ENCODE measurements at regions not wholly inside any gene's neighbourhood (a gene's known extent, or its start where the extent isn't known, plus 50 kb on each side); places are given as distances from the start of the nearest gene placed in this dataset.

DNA sequence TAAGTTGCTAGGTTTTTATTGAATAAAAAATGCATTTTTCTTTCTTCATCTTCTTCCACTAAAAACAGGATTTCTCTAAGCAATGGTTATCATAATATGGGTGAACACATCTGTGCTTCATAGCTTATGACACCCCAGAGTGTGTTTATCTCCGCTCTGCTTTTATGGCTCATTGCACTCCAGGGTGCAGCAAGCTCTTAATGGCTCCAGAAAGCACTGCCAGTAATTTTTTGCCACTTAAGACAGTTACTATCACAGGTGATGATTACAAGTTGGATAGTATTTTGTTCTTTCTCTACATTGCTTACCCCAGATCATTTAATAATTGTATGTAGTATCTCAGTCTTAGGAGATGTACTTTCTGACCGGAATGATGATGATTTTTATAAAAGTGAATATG lies 239.3 kb upstream of the CDH20 start:
- DNase-seq: no peak

DNA sequence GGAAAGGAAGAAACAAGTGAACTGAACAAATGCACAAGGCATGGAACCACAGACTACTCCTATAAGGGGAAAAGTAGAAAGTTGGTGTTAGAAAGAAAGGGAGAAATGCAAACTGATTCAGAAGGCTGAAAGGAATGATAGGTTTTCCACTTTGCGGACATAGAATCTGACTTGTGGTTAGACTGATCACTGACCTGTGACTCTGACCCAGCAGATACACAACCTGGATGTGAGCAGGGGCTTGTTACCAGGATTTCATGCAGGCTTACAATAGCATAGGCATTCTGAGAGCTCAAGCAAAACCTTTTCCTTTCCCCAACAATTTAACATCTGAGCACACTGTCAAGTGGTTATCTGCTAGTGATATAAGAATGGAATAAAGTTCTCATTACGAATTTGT lies 237.0 kb upstream of the CDH20 start:
- DNase-seq: no peak

GRCh38 chr18:61107113-61107512 lies 226.1 kb upstream of the CDH20 start:
- DNase-seq: no peak

DNA sequence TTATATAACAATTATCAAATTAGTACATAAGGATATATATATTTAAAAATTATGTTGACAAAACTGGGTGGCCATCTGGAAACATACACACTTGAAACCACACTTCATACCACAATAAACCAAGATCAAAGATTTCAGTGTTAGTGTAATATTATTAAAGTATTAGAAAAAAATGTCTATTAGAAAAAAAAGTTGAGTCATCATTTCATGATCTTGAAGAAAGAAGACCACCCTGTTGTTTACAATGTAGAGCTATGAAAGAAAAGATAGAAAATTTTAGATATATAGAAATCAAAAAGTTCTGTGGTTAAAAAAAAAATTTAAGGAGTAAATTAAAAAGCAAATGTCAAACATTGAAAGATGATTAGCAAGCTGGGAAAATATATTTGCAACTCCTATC lies 224.5 kb upstream of the CDH20 start:
- DNase-seq: no peak

DNA sequence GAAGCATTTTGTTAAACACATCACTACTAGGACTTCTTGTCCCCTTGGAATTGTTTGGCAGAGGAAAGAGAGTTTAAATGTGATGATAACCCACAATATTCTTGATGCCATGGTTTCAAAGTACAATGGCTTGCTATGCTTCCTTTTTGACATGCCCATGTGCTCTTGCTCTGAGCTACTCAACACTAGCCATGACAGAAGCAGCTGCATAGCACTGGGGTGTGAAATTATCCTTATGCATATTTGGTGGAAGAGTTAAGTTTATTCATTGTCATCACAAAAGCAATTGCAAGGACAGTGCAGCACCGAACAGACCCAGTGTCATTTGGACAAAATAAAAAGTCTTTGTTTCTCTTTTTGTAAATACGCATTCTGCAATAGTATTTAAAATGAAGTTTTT lies 209.9 kb upstream of the CDH20 start:
- DNase-seq: no peak

DNA sequence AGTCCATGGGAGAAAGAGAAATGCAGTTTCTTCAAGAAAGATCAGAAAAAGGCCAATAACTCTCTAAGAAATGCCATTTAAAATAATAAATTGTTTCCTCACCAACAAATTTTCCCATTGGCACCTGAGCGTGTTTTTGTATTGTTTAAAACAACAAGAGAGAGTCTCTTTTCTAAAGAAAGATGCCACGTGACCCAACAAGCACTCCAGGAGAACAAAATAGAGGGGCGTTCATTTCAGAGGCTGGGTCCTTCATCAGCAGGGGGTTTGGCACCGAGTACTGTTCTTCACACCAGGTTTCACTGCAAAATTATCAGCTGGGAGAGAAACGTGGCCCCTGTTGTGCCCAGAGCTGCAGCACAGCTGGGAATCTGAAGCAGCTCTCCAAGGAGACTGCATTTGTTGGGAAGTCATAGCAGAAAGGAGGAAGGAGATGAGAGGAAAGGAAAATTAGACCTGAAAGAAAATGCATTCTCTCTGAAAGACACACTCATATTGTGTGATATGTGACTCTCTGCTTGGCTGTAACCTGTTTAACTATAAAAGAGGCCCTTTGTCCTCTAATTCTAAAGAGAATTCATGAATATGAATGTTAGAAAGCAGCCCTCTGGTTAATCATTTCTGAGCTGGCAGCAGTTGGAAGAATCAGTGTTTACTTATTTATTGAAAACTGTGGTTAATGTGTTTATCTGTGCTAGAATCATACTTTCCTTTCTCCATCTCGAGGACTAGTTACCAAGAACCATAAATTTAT lies 205.3 kb upstream of the CDH20 start:
- DNase-seq: no peak

DNA sequence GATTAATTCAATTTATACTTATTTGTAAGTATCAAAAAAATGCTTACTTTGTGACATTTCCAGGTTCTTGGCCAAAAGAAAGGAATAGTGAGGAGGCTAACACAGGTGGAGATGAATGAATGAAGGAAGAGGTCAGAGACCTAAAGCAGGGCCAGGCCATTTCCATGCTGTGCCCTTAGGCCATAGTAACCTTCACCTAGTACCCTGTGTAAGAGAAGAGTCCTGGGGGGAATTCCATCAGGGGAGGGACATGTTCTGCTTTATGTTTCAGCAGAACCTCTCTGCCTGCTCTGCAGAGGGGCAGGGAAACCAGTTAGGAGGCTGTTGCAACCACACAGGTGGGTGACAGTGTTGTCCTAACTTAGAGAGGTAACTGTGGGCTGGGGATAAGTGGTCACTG lies 204.2 kb upstream of the CDH20 start:
- DNase-seq: no peak

DNA sequence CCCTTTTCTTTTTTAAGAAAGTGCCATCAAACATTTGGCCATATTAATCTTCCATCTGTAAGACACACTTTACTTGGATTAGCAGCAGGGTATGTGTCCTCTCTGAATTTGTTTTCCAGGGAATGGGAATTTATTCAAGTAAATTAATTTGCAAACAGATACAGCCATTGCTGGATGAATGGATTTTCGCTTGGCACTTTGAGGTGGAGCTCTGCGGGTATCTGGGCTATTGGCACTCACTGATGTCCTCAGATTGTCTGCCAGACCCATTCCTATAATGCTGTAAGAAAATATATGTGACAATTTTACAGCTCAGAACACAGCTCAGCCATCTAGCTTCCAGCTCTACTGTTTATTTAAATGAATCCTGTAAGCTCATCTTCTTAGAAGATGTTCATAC lies 201.2 kb upstream of the CDH20 start:
- no peak for DNase-seq

- no peak for DNase-seq
Observed at GRCh38 chr18:61133783-61134182, 199.4 kb upstream of the CDH20 start.

DNA sequence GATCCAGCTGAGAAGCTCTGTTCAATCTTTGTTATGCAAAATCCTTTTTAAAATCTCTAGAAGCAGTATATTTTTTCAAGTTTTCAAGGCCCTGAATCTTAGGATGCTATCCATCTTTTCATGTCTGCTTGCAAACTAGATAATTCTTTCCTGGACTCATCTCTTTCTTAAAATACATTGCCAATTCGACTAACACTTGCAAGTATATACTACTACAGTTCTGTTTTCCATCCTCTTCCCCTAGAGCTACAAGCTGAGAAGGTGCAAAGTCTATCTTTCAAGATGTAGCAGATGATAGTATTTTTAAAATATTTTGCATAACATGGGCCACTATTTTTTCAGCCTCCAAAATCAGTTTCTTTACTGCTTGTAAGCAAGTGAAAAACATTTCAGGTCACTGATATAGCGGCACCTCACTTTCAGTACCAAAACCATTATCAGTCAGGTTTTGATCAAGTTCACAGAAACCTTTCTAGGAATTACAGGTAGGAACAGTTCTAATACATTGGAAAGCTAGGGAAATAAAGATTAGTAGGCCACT lies 196.4 kb upstream of the CDH20 start:
- no peak for DNase-seq

DNA sequence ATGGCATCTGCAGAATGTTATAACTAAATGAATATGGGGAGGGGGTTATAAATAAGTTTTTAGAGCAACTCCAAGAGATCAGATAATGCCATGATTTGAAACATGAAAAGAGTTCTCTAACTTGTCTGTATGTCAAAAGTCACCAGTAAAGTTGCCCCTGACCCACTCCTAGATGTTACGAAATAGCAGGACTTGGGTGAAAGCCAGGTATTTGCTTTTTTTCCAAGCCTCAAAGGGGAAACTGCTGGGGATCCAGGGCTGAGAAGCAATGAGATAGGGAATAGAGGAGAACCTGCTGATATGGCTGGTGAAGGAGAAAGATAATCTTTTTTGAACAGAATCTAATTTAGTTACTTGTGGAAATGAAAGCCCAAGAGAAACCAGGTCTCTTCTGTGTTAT lies 191.5 kb upstream of the CDH20 start:
- no peak for DNase-seq

GRCh38 chr18:61148322-61148721 lies 184.9 kb upstream of the CDH20 start:
- DNase-seq: no peak

DNA sequence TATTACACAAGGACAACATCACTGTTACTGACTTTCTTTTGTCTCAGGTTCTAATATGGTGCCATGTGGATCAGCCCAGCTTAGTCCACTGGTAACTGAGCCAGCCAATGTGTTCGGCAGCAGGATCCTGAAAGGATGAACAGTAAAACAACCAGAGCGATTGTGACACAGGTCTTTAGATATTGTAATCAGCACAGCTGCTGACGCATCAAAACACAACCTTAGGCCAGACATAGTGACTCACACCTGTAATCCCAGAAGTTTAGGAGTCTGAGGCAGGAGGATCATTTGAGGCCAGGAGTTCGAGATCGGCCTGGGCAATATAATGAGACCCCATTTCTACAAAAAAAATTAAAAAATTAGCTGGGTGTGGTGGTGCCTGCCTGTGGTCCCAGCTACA lies 183.4 kb upstream of the CDH20 start:
- no peak for DNase-seq

DNA sequence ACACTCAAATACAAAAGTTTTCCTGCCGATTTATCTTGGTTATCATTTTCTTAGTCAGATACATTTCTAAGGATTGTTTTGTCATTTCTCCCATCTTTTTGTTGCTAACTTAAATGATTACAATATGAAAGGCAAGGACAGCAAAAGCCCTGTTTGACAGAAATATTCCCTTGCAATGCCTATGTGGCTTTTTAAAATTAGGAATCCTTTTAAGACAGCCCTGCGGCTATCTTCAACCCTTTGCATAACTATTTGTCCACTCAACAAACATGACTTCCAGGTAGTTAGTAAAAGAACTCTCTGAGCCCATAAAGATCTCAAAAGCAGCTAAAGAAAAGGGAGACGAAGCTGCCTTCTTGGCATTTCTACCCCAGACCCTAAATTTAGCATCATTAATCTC lies 179.7 kb upstream of the CDH20 start:
- DNase-seq: no peak

GRCh38 chr18:61154866-61155265 lies 178.4 kb upstream of the CDH20 start:
- DNase-seq: no peak

DNA sequence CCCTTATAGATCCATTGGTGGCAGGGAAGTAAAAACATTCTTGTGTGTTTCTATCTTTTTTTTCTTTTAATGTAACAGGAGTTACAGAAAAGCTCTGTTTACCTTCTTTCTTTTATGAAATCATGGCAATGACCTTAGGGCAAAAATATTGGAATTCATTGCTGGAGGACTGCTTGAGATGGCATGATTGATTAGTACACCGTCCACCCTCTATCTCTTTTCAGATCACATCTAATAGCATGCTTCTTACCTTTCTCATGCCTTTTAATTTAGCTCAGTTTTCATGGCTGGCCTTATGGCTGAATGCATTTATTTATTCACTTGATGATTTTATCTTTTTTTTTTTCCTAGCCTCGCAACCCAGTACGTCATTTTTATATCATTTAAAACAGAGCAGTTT lies 177.6 kb upstream of the CDH20 start:
- no peak for DNase-seq

DNA sequence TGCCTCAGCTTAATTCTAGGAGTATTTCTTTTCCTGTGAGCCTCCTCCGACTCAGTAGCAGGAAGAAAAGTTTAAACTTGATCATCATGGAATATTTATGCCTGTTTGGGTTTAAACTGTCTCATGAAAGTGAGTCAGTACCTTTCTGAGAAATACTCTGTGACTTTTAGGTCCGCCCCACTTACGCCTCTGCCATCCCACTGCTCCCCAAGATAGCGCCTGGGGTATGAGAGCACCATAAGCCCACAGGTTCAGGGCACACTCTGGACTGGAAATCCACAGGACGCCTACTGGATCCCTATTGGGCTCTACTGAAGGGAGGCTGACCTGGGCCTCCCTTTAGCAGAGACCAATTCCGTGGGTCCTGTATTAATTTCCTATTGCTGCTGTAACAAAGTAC lies 175.8 kb upstream of the CDH20 start:
- no peak for DNase-seq

- no peak for DNase-seq
Observed at GRCh38 chr18:61159246-61159645, 174.0 kb upstream of the CDH20 start.

DNA sequence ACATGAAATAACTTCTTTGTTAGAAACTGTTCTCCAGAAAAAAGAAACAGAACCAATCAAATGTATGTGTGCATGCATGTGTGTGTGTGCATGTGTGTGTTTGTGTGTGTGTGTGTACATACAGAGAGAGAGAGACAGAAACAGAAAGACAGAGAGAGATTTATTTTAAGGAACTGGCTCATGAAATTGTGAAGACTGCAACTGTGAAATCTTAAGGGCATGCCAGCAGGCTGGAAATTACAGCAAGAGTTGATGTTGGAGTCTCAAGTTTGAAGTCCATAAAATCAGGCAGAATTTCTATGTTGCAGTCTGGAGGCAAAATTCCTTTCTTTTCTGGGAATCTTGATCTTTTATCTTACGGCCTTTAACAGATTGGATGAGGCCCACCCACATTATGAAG lies 168.9 kb upstream of the CDH20 start:
- DNase-seq: no peak

DNA sequence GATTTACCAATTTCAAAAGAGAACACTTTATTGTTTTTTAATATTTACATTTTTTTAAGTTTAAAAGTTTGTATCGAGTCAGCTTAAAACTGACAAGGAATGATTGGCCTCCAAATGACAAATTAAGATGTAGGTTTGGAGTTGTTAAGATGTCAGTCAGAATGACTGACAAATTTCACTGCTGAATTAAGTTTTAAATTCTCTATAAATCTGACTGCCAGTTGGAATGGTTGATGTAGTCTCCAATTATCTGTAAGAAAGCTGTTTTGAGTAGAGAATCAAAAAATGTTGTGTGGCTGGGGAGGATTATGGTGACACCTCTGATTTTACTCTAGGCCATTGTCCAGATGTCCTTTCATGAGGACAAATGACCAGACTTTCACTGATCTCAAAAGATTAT lies 165.3 kb upstream of the CDH20 start:
- no peak for DNase-seq

GRCh38 chr18:61169386-61169785 lies 163.8 kb upstream of the CDH20 start:
- no peak for DNase-seq

DNA sequence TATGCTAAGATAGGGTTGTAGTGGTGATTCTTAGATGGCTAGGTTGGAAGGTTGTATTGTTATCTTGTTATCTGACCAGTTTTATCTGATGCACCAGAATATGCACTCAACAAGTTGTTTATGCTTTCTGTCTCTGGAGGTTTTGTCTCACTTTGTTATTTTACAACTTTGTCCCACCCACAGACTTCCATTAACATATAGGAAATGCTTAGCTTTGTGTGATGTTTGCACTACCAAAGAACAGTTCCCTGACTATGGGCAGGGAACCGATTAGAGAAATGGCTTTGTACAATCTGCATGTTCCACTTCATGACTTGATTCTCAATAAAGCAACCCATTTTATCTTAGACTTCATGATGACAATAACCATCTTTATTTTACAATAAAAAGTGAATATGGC lies 160.6 kb upstream of the CDH20 start:
- DNase-seq: no peak

GRCh38 chr18:61173554-61173953 lies 159.7 kb upstream of the CDH20 start:
- DNase-seq: no peak

GRCh38 chr18:61183798-61184197 lies 149.4 kb upstream of the CDH20 start:
- DNase-seq: no peak

DNA sequence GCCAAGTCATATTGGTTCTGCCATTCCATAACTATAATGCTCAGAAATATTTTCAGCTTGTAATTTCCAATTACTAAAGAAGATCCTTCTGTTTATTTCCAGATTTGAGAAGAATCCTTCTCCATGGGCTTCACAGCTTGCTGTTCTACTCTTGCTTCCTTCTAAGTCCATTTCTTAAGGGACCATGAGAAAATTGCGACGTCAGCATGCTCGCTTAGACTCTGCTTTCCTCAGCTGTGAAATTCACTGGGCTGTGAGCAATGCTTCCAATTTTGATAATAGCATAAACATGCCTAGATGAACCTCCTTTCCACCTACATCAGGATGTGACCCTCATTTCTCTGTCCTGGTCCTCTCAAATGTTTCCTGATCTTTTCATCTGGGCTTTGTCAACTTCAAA lies 145.3 kb upstream of the CDH20 start:
- no peak for DNase-seq

All from suppressor macrophage treated with lipopolysaccharide for 1 hour (primary cell).